ENCODE measurements at regions not wholly inside any gene's neighbourhood (a gene's known extent, or its start where the extent isn't known, plus 50 kb on each side); places are given as distances from the start of the nearest gene placed in this dataset.

DNA sequence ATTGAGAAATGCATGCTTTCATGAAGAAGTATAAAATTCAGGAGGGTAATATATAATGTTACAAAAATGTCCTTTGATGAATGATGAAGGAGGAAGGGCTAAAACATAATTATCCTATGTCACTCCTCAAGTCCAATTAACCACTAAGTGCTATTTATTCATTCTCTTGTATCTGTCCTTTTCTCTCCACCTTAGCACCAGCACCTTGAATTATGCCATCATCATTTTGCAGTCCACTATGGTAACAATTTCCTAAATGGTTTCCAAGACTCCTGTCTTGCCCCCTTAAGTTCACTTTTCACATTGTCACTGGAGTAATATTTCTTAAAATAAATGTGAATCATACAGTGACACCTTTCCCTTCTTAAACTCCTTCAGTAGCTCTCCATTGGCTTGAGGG lies 756.3 kb downstream of the STPG2 start:
- TF ChIP-seq, protein P1, sequence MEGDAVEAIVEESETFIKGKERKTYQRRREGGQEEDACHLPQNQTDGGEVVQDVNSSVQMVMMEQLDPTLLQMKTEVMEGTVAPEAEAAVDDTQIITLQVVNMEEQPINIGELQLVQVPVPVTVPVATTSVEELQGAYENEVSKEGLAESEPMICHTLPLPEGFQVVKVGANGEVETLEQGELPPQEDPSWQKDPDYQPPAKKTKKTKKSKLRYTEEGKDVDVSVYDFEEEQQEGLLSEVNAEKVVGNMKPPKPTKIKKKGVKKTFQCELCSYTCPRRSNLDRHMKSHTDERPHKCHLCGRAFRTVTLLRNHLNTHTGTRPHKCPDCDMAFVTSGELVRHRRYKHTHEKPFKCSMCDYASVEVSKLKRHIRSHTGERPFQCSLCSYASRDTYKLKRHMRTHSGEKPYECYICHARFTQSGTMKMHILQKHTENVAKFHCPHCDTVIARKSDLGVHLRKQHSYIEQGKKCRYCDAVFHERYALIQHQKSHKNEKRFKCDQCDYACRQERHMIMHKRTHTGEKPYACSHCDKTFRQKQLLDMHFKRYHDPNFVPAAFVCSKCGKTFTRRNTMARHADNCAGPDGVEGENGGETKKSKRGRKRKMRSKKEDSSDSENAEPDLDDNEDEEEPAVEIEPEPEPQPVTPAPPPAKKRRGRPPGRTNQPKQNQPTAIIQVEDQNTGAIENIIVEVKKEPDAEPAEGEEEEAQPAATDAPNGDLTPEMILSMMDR (IDR thresholded peaks at IDR 0.05; ENCODE audit: low read length) = no peak
- no peak for TF ChIP-seq EZH2 (IDR thresholded peaks at IDR 0.05; ENCODE audit: borderline replicate concordance, low read length)
